Mesendoderm (in vitro differentiated cells): ENCODE measurements at regions not wholly inside any gene's neighbourhood (a gene's known extent, or its start where the extent isn't known, plus 50 kb on each side); places are given as distances from the start of the nearest gene placed in this dataset.

Experiments used
- DNase-seq: peaks from one replicate; pipeline ENCODE4 v3.0.0; 2013
- H2AK5ac ChIP-seq: 2 replicates; pipeline ENCODE4 v1.6.1; 2013; ENCODE audit warnings: low read length, inconsistent platforms
- H2BK120ac ChIP-seq: 2 replicates; pipeline ENCODE4 v1.6.1; 2013; ENCODE audit warnings: low read depth, mild to moderate bottlenecking, low read length, moderate library complexity, mixed read lengths
- H2BK15ac ChIP-seq: replicated peaks from 2 replicates; pipeline ENCODE4 v1.6.1; 2013; ENCODE audit warnings: low read depth, mild to moderate bottlenecking, moderate library complexity
- H2BK5ac ChIP-seq: 2 replicates; pipeline ENCODE4 v1.6.1; 2013; ENCODE audit warnings: low read length, inconsistent platforms
- H3K18ac ChIP-seq: 2 replicates; pipeline ENCODE4 v1.6.1; 2013; ENCODE audit warnings: mild to moderate bottlenecking, low read length, mixed read lengths
- H3K23ac ChIP-seq: one replicate; pipeline ENCODE4 v1.6.1; 2013; ENCODE audit warnings: low read length
- H3K27ac ChIP-seq: 2 replicates; pipeline ENCODE4 v1.5.1; 2013; ENCODE audit warnings: low read depth, mild to moderate bottlenecking, inconsistent platforms, low read length, moderate library complexity
- H3K27me3 ChIP-seq: 2 replicates; pipeline ENCODE4 v1.6.1; 2013; ENCODE audit warnings: low read length, control low read depth, mild to moderate bottlenecking, inconsistent platforms; ENCODE audit not compliant: insufficient read depth, poor library complexity
- H3K36me3 ChIP-seq: 2 replicates; pipeline ENCODE4 v1.6.1; 2013; ENCODE audit warnings: low read length, inconsistent platforms; ENCODE audit not compliant: control insufficient read depth, insufficient read depth
- H3K4ac ChIP-seq: one replicate; pipeline ENCODE4 v1.6.1; 2013; ENCODE audit warnings: low read depth, mild to moderate bottlenecking, low read length, moderate library complexity
- H3K4me1 ChIP-seq: 2 replicates; pipeline ENCODE4 v1.6.1; 2013; ENCODE audit warnings: low read depth, low read length, inconsistent platforms; ENCODE audit not compliant: control insufficient read depth
- H3K4me2 ChIP-seq: 2 replicates; pipeline ENCODE4 v1.6.1; 2013; ENCODE audit warnings: low read length
- H3K4me3 ChIP-seq: 2 replicates; pipeline ENCODE4 v1.5.1; 2013; ENCODE audit warnings: mild to moderate bottlenecking, low read length
- H3K56ac ChIP-seq: one replicate; pipeline ENCODE4 v1.6.1; 2013; ENCODE audit warnings: low read length
- H3K79me1 ChIP-seq: 2 replicates; pipeline ENCODE4 v1.6.1; 2013; ENCODE audit warnings: low read length, inconsistent platforms
- H3K79me2 ChIP-seq: 2 replicates; pipeline ENCODE4 v1.6.1; 2013; ENCODE audit warnings: mild to moderate bottlenecking, low read length; ENCODE audit not compliant: control insufficient read depth, insufficient read depth
- H3K9ac ChIP-seq: 2 replicates; pipeline ENCODE4 v1.6.1; 2013; ENCODE audit warnings: low read length, inconsistent platforms
- H4K5ac ChIP-seq: one replicate; pipeline ENCODE4 v1.6.1; 2013; ENCODE audit warnings: low read length
- H4K8ac ChIP-seq: one replicate; pipeline ENCODE4 v1.6.1; 2013; ENCODE audit warnings: low read depth, mild to moderate bottlenecking, control low read depth, low read length, moderate library complexity
- WGBS: extraction: QIAGEN DNeasy Blood & Tissue Kit; methylation state at CpG from one replicate; pipeline ENCODE4 v1.1.7; 2013; ENCODE audit warnings: low lambda C conversion rate, missing lambda C conversion rate; ENCODE audit not compliant: insufficient coverage; ENCODE audit errors: extremely low coverage; 5-methylcytosine and 5-hydroxymethylcytosine counted together

DNA sequence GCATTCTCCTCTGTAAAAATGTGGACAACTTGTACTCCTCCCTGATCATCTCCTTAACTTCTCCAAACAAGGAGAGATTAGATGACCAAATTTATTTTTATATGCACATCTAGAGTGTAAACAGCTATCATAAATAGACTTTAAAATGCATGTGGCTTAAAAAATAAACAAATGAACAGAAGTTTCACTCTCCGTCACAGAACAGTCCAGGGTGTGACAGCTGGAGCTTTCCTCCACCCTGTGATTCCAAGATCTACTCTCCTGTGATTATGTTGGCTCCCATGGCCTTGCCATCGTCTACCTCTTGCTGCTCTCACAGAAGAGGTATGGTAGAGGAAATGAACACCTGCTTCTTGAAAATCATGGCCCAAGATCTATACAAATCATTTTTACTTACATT, 560.2 kb downstream of the TOX3 start:
- Histone ChIP-seq H2AK5ac (no peak overlapping the region), H3K4me3 (no peak overlapping the region), H3K18ac (no peak overlapping the region), H3K36me3 (no peaks in the 10 kb centered on the region), H3K23ac (no peak overlapping the region), H2BK5ac (no peak overlapping the region), H3K79me1 (no peaks in the 10 kb centered on the region), H3K79me2 (no peaks in the 10 kb centered on the region), H3K27ac (no peak overlapping the region), H3K56ac (no peak overlapping the region), H3K4ac (no peak overlapping the region), H4K5ac (no peak overlapping the region), H2BK15ac (no peak overlapping the region), H3K27me3 (no peaks in the 10 kb centered on the region), H3K4me1 (no peaks in the 10 kb centered on the region), H3K9ac (no peak overlapping the region), H4K8ac (no peak overlapping the region), H3K4me2 (no peak overlapping the region), H2BK120ac (no peak overlapping the region)
- no CpG with 5 or more reads among the region's 2 CpGs for WGBS
- DNase-seq, result no peak

GRCh38 chr16:51986301-51986700, 560.6 kb downstream of the TOX3 start:
- Histone ChIP-seq H3K79me2 (no peaks in the 10 kb centered on the region), H2BK15ac (no peak overlapping the region), H3K27me3 (no peaks in the 10 kb centered on the region), H3K36me3 (no peaks in the 10 kb centered on the region), H3K27ac (no peak overlapping the region), H3K4me3 (no peak overlapping the region), H3K23ac (no peak overlapping the region), H3K18ac (no peak overlapping the region), H2BK5ac (no peak overlapping the region), H2BK120ac (no peak overlapping the region), H3K4me1 (no peaks in the 10 kb centered on the region), H3K56ac (no peak overlapping the region), H4K5ac (no peak overlapping the region), H3K79me1 (no peaks in the 10 kb centered on the region), H3K4ac (no peak overlapping the region), H3K4me2 (no peak overlapping the region), H3K9ac (no peak overlapping the region), H2AK5ac (no peak overlapping the region), H4K8ac (no peak overlapping the region)
- DNase-seq, result no peak
- WGBS, result no CpG with 5 or more reads among the region's 1 CpG

DNA sequence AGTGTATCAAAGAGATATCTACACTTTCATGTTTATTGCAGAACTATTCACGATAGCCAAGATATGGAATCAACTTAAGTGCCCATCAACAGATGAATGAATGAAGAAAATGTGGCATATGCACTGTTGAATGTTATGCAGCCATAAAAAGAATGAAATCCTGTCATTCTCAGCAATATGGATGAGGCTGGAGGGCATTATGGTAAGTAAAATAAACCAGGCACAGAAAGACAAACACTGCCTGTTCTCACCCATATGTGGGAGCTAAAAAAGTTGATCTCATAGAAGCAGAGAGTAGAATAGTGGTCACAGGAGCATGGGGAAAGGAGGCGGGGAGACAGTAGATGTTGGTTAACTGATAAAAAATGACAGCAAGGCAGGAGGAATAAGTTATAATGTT, 561.8 kb downstream of the TOX3 start:
- Histone ChIP-seq H3K27me3 (no peaks in the 10 kb centered on the region), H3K4me2 (no peak overlapping the region), H3K27ac (no peak overlapping the region), H3K79me1 (no peaks in the 10 kb centered on the region), H2BK120ac (no peak overlapping the region), H4K5ac (no peak overlapping the region), H2BK5ac (no peak overlapping the region), H4K8ac (no peak overlapping the region), H3K23ac (no peak overlapping the region), H2AK5ac (no peak overlapping the region), H3K36me3 (no peaks in the 10 kb centered on the region), H2BK15ac (no peak overlapping the region), H3K18ac (no peak overlapping the region), H3K4me1 (no peaks in the 10 kb centered on the region), H3K4ac (no peak overlapping the region), H3K79me2 (no peaks in the 10 kb centered on the region), H3K4me3 (no peak overlapping the region), H3K9ac (no peak overlapping the region), H3K56ac (no peak overlapping the region)
- DNase-seq, result no peak
- WGBS, result no CpG with 5 or more reads among the region's 2 CpGs

DNA sequence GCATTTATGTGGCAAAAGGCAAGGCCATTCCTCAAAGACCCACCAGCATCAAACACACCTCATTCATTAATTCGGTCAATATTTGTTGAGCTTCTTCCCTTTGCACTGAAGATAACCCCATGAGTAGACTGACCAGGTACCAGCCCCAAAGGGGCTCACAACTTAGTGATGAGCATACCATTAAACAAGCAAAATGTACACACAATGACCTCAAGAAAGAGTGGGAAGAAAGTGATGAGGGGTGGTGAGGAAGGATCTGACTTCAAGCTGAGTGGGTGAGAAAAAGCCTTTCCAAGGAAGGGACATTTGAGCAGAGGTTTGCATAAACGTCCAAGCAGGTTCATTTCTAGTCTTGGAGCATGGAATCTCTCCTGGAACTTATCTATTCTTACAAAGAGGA, 562.5 kb downstream of the TOX3 start:
- no peak overlapping the region for H2BK120ac ChIP-seq
- no peak overlapping the region for H2BK15ac ChIP-seq
- no peak overlapping the region for H3K56ac ChIP-seq
- H4K8ac ChIP-seq, result no peak overlapping the region
- H3K18ac ChIP-seq, result no peak overlapping the region
- H3K79me2 ChIP-seq, result no peaks in the 10 kb centered on the region
- no peak overlapping the region for H2AK5ac ChIP-seq
- H3K79me1 ChIP-seq, result no peaks in the 10 kb centered on the region
- no peak for DNase-seq
- H3K4me3 ChIP-seq, result no peak overlapping the region
- H3K4me2 ChIP-seq, result no peak overlapping the region
- WGBS, result no CpG with 5 or more reads among the region's 2 CpGs
- H3K4me1 ChIP-seq, result no peaks in the 10 kb centered on the region
- H2BK5ac ChIP-seq, result no peak overlapping the region
- H3K27me3 ChIP-seq, result no peaks in the 10 kb centered on the region
- H3K23ac ChIP-seq, result no peak overlapping the region
- H3K9ac ChIP-seq, result no peak overlapping the region
- no peak overlapping the region for H3K27ac ChIP-seq
- no peak overlapping the region for H3K4ac ChIP-seq
- no peaks in the 10 kb centered on the region for H3K36me3 ChIP-seq
- no peak overlapping the region for H4K5ac ChIP-seq

- Histone ChIP-seq H3K79me2 (no peaks in the 10 kb centered on the region), H3K79me1 (no peaks in the 10 kb centered on the region), H3K4me3 (no peak overlapping the region), H3K27me3 (no peaks in the 10 kb centered on the region), H3K9ac (no peak overlapping the region), H3K4ac (no peak overlapping the region), H2AK5ac (no peak overlapping the region), H3K4me1 (no peaks in the 10 kb centered on the region), H2BK120ac (no peak overlapping the region), H2BK5ac (no peak overlapping the region), H3K18ac (no peak overlapping the region), H3K4me2 (no peak overlapping the region), H3K36me3 (no peaks in the 10 kb centered on the region), H4K5ac (no peak overlapping the region), H3K23ac (no peak overlapping the region), H4K8ac (no peak overlapping the region), H2BK15ac (no peak overlapping the region), H3K27ac (no peak overlapping the region), H3K56ac (no peak overlapping the region)
- peak; percentile 69 for DNase-seq
- WGBS, result no CpG with 5 or more reads among the region's 11 CpGs
These were observed 563.9 kb downstream of the TOX3 start for GRCh38 chr16:51982715-51983680.

DNA sequence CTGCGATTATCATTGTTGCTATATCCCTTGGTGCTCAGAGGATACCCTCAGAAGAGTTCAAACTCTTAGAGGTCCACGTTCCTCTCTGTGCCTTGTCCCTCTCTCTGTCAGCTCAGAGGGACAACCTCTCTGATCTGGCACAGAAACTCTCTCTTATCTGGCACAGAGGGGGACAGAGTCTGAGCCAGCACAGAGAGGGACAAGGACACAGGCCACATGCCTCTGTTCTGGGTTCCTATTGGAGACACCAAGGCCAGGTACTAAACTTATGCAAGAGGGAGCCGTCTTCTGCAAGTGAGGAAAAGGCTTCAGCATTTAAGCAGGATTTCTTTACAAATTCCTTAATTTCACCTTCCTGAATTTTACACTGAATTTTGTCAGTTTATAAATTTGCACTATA, 565.2 kb downstream of the TOX3 start:
- H3K56ac ChIP-seq, result no peak overlapping the region
- H3K4ac ChIP-seq, result no peak overlapping the region
- H3K18ac ChIP-seq, result no peak overlapping the region
- no peak overlapping the region for H4K8ac ChIP-seq
- H2BK15ac ChIP-seq, result no peak overlapping the region
- no peaks in the 10 kb centered on the region for H3K36me3 ChIP-seq
- H3K79me1 ChIP-seq, result no peaks in the 10 kb centered on the region
- no peak overlapping the region for H3K27ac ChIP-seq
- H2BK120ac ChIP-seq, result no peak overlapping the region
- no CpG with 5 or more reads among the region's 3 CpGs for WGBS
- H3K4me3 ChIP-seq, result no peak overlapping the region
- H2BK5ac ChIP-seq, result no peak overlapping the region
- no peaks in the 10 kb centered on the region for H3K4me1 ChIP-seq
- no peak overlapping the region for H4K5ac ChIP-seq
- H3K79me2 ChIP-seq, result no peaks in the 10 kb centered on the region
- no peak overlapping the region for H3K9ac ChIP-seq
- H2AK5ac ChIP-seq, result no peak overlapping the region
- H3K27me3 ChIP-seq, result no peaks in the 10 kb centered on the region
- no peak overlapping the region for H3K23ac ChIP-seq
- peak; percentile 4 for DNase-seq
- no peak overlapping the region for H3K4me2 ChIP-seq
